B cell (primary cell): ENCODE measurements at regions not wholly inside any gene's neighbourhood (a gene's known extent, or its start where the extent isn't known, plus 50 kb on each side); places are given as distances from the start of the nearest gene placed in this dataset.
A peak's percentile ranks its signal among the peaks of the same experiment; 100 is the strongest.

Experiments
- ATAC-seq: fragments of 200-7000 bp; cut with Tn5 transposase; one replicate; pipeline ENCODE4 v1.10.0; 2021; ENCODE audit warnings: low read depth, mild to moderate bottlenecking, moderate number of reproducible peaks, moderate library complexity
- CTCF ChIA-PET: fragments of 350-600 bp; sonication (Branson Sonifier 250); formaldehyde crosslinking; loops from one replicate; lab custom pipeline; 2021; ENCODE audit warnings: antibody characterized with exemption, inconsistent platforms; lab: Charles Lee
- POLR2A ChIA-PET: fragments of 350-600 bp; sonication (Branson Sonifier 250); formaldehyde crosslinking; loops from one replicate; lab custom pipeline; 2021; ENCODE audit warnings: antibody characterized with exemption; lab: Charles Lee
- DNase-seq: peaks from one replicate; pipeline ENCODE4 v3.0.0; 2013
- H2AFZ ChIP-seq: 2 replicates; pipeline ENCODE4 v1.6.1; 2012; ENCODE audit warnings: mild to moderate bottlenecking, low read depth, low read length; ENCODE audit not compliant: insufficient read depth, poor library complexity, severe bottlenecking
- H3K27ac ChIP-seq, 2 donors: 1 replicate in 1 of 2; 2 replicates in 1 of 2; pipeline ENCODE4 v1.5.1; 2012 to 2013; ENCODE audit warnings: low read length in 2 of 2, mild to moderate bottlenecking in 2 of 2, moderate library complexity in 1 of 2
- H3K27me3 ChIP-seq, 4 experiments: fragments of 200-600 bp in 1 of 4; sonication (generic) in 1 of 4; replicated peaks in 1 of 4; 1 replicate in 2 of 4; 2 replicates in 2 of 4; pipeline versions ENCODE4 v1.6.1 to v1.7.0; 2013 to 2016; ENCODE audit warnings: low read length in 3 of 4, mild to moderate bottlenecking in 2 of 4, mixed read lengths in 1 of 4, moderate library complexity in 1 of 4; ENCODE audit not compliant: insufficient read depth in 4 of 4, control insufficient read depth in 3 of 4; ENCODE audit errors: control extremely low read depth in 1 of 4
- H3K36me3 ChIP-seq, 2 experiments: replicated peaks in 1 of 2; 1 replicate in 1 of 2; 2 replicates in 1 of 2; pipeline versions ENCODE4 v1.6.1 to v1.7.1; 2013; ENCODE audit warnings: low read length in 1 of 2; ENCODE audit not compliant: insufficient read depth in 2 of 2, control insufficient read depth in 1 of 2; ENCODE audit errors: control extremely low read depth in 1 of 2, extremely low read depth in 1 of 2
- H3K4me1 ChIP-seq, 2 donors: fragments of 200-600 bp in 1 of 2; sonication (generic) in 1 of 2; 1 replicate in 1 of 2; 2 replicates in 1 of 2; pipeline versions ENCODE4 v1.5.1 to v1.6.1; 2013 to 2017; ENCODE audit warnings: low read length in 2 of 2; ENCODE audit not compliant: control insufficient read depth in 2 of 2, insufficient read depth in 2 of 2
- H3K4me2 ChIP-seq: replicated peaks from 2 replicates; pipeline ENCODE3; 2012; ENCODE audit warnings: mild to moderate bottlenecking, low read depth, low read length; ENCODE audit not compliant: poor library complexity, severe bottlenecking
- H3K4me3 ChIP-seq, 5 experiments: fragments of 200-600 bp in 1 of 5; sonication (generic) in 1 of 5; 1 replicate in 3 of 5; 2 replicates in 2 of 5; pipeline versions ENCODE4 v1.5.1 to v1.7.0; 2011 to 2016; ENCODE audit warnings: low read length in 4 of 5, mild to moderate bottlenecking in 4 of 5, low read depth in 2 of 5, control low read depth in 1 of 5, moderate library complexity in 1 of 5; ENCODE audit not compliant: insufficient read depth in 1 of 5; ENCODE audit errors: control extremely low read depth in 1 of 5, extremely low read depth in 1 of 5
- H3K79me2 ChIP-seq: fragments of 200-600 bp; sonication (generic); one replicate; pipeline ENCODE4 v1.6.0; 2016; ENCODE audit warnings: low read length; ENCODE audit not compliant: control insufficient read depth, insufficient read depth
- H3K9ac ChIP-seq: fragments of 200-600 bp; sonication (generic); 2 replicates; pipeline ENCODE4 v1.6.1; 2017; ENCODE audit warnings: mild to moderate bottlenecking, low read length, moderate library complexity
- H3K9me3 ChIP-seq, 3 donors: one replicate each; pipeline versions ENCODE4 v1.6.1 to v1.7.1; 2013; ENCODE audit warnings: low read length in 2 of 3; ENCODE audit not compliant: control insufficient read depth in 2 of 3, insufficient read depth in 1 of 3; ENCODE audit errors: control extremely low read depth in 1 of 3
- H4K20me1 ChIP-seq: 2 replicates; pipeline ENCODE4 v1.6.0; 2012; ENCODE audit warnings: mild to moderate bottlenecking, low read length; ENCODE audit not compliant: insufficient read depth, control insufficient read depth, poor library complexity, severe bottlenecking
- H3K27ac Mint-ChIP-seq: one replicate; pipeline ENCODE4 v1.8.0; 2021; ENCODE audit warnings: mixed read lengths
- H3K27me3 Mint-ChIP-seq: one replicate; pipeline ENCODE4 v1.8.0; 2021; ENCODE audit warnings: mixed read lengths
- H3K4me1 Mint-ChIP-seq: one replicate; pipeline ENCODE4 v1.8.0; 2021; ENCODE audit warnings: mixed read lengths
- H3K4me3 Mint-ChIP-seq: one replicate; pipeline ENCODE4 v1.8.0; 2021; ENCODE audit warnings: mixed read lengths
- H3K9me3 Mint-ChIP-seq: one replicate; pipeline ENCODE4 v1.8.0; 2022; ENCODE audit warnings: mixed read lengths; ENCODE audit not compliant: insufficient read depth
- EZH2 ChIP-seq: IDR thresholded peaks from 2 replicates; pipeline ENCODE4 v1.6.1; 2012; ENCODE audit warnings: borderline replicate concordance, low read depth, mild to moderate bottlenecking, moderate library complexity, low read length; ENCODE audit not compliant: insufficient read depth, poor library complexity, severe bottlenecking
- WGBS: methylation state at CpG from one replicate; pipeline ENCODE4 v1.1.5; 2013; ENCODE audit warnings: missing lambda C conversion rate; ENCODE audit not compliant: insufficient coverage; 5-methylcytosine and 5-hydroxymethylcytosine counted together
- intact Hi-C: fragments of 100-400 bp; cut with micrococcal nuclease; formaldehyde crosslinking; loops from one replicate; pipeline ENCODE4 v1.10.0; 2022
- TF ChIP-seq, protein P1 (sequence below): fragments of 200-600 bp; IDR thresholded peaks from one replicate; pipeline ENCODE4 v1.8.0; 2022; ENCODE audit warnings: antibody characterized with exemption, mild to moderate bottlenecking

DNA sequence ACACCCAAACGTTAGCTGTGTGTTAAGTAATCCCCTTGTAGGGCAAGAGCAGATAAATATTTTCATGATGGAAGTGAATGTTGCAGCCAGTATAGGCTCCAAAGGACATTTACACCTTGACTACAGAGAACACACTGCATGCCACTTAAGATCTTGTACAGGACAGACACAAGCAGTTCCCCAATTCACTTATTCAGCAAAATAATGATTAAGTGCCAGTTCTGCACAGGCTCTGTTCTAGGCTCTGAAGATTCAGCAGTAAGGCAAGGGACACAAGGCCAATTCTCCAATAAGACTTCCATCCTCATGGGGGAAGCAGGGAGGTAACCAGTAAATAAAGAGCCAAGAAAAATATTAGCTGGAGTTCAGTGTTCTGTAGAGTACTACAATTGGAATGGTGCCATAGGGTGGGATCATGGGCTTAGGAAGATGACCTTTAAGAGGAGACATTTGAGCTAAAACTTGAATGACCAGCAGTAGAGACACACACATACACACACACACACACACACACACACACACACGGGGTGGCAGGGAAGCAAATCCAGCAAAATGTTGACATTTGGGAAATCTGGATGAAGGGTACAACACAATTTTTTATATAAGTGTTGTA is 199.9 kb upstream of the JUN start:
- Histone ChIP-seq H3K27ac (no peak overlapping the region), H3K4me3 (no peak overlapping the region), H3K4me2 (no peak overlapping the region), H3K4me1 (peaks cover 24% of the 10 kb centered on the region in 2 donors), H3K9me3 (no peaks in the 10 kb centered on the region), H3K36me3 (no peaks in the 10 kb centered on the region), H3K9ac (no peak overlapping the region), H4K20me1 (no peaks in the 10 kb centered on the region), H3K79me2 (no peaks in the 10 kb centered on the region), H2AFZ (no peak overlapping the region), H3K27me3 (no peaks in the 10 kb centered on the region)
- no peaks in the 10 kb centered on the region for H3K9me3 Mint-ChIP-seq
- no peak for DNase-seq
- no peak overlapping the region for H3K4me3 Mint-ChIP-seq
- H3K4me1 Mint-ChIP-seq, result peaks cover 29% of the 10 kb centered on the region
- TF ChIP-seq EZH2, result no peak
- CTCF ChIA-PET, result interaction anchor here (0.7 kb wide), 1 partner anchor 16 kb away, joined by 4 read pairs; no protein-coding TSS in a partner anchor
- no peak for ATAC-seq
- WGBS, result no CpG with 5 or more reads among the region's 2 CpGs
- POLR2A ChIA-PET, result interaction anchor here (0.6 kb wide), 1 partner anchor 12 kb away, joined by 4 read pairs; no protein-coding TSS in a partner anchor
- H3K27ac Mint-ChIP-seq, result no peak overlapping the region
- no peaks in the 10 kb centered on the region for H3K27me3 Mint-ChIP-seq
- intact Hi-C loops, result no loop called here

DNA sequence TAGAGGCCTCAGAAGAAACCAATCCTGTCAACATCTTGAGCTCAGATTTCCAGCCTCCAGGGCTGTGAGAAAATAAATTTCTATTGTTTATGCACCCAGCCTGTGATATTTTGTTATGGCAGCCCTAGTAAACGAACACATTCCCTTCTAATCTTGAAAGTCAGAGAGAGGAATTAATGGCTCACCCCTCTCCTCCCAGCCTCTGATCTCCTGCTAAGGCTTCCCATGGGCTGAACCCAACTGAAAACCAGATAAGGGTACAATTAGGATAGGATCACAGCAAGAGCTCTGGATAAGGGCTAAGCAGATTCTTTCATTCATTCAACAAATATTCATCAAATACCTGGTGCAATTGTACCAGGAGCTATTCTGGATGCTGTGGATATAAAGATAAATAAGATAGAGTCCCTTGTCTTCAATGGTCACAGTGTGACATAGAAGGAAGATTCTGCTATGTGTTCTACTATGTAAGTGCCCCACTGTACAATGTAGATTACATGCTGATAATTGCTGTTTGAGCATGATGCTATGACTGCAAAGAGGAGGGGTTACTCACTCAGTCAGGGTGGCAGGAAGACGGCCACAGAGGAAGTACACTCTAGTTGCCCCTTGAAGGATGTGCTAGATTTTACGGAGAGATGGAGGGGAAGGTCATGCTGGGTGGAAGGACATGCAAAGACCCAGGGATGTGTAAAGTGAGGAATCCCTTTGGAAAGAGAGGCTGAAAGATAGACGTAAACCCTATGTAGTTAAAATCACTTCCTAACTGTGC is 203.3 kb upstream of the JUN start:
- H3K27ac ChIP-seq, result peak overlapping the region in 1 of 2 donors; percentile 24
- H3K27me3 ChIP-seq, result no peaks in the 10 kb centered on the region
- ChIA-PET POLR2A (no interaction called here), CTCF (interaction anchor here (1.0 kb wide), 1 partner anchor 248 kb away, joined by 4 read pairs; no protein-coding TSS in a partner anchor)
- H3K4me2 ChIP-seq, result peak overlapping the region; percentile 34
- H3K4me3 Mint-ChIP-seq, result peak overlapping the region; percentile 6
- H3K36me3 ChIP-seq, result no peaks in the 10 kb centered on the region
- H3K27me3 Mint-ChIP-seq, result no peaks in the 10 kb centered on the region
- peaks cover 31% of the 10 kb centered on the region for H3K4me1 Mint-ChIP-seq
- no peaks in the 10 kb centered on the region for H3K79me2 ChIP-seq
- peak; percentile 84 for ATAC-seq
- no peaks in the 10 kb centered on the region for H3K9me3 ChIP-seq
- H3K4me3 ChIP-seq, result no peak overlapping the region
- peaks cover 27 to 30% of the 10 kb centered on the region in 2 donors for H3K4me1 ChIP-seq
- no peaks in the 10 kb centered on the region for H3K9me3 Mint-ChIP-seq
- peak; percentile 29 for DNase-seq
- WGBS, result 0% methylated on average over 1 of the region's 4 CpGs
- TF ChIP-seq, protein P1, sequence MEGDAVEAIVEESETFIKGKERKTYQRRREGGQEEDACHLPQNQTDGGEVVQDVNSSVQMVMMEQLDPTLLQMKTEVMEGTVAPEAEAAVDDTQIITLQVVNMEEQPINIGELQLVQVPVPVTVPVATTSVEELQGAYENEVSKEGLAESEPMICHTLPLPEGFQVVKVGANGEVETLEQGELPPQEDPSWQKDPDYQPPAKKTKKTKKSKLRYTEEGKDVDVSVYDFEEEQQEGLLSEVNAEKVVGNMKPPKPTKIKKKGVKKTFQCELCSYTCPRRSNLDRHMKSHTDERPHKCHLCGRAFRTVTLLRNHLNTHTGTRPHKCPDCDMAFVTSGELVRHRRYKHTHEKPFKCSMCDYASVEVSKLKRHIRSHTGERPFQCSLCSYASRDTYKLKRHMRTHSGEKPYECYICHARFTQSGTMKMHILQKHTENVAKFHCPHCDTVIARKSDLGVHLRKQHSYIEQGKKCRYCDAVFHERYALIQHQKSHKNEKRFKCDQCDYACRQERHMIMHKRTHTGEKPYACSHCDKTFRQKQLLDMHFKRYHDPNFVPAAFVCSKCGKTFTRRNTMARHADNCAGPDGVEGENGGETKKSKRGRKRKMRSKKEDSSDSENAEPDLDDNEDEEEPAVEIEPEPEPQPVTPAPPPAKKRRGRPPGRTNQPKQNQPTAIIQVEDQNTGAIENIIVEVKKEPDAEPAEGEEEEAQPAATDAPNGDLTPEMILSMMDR, result no peak
- no peak for TF ChIP-seq EZH2
- intact Hi-C loops, result no loop called here
- H2AFZ ChIP-seq, result peak overlapping the region; percentile 59
- H4K20me1 ChIP-seq, result no peaks in the 10 kb centered on the region
- peak overlapping the region; percentile 71 for H3K27ac Mint-ChIP-seq
- no peak overlapping the region for H3K9ac ChIP-seq
